Transverse colon (tissue), 4 donors: ENCODE measurements at regions not wholly inside any gene's neighbourhood (a gene's known extent, or its start where the extent isn't known, plus 50 kb on each side); places are given as distances from the start of the nearest gene placed in this dataset.

Experiments
- DNase-seq: peaks from one replicate; pipeline ENCODE4 v3.0.0-alpha.2; 2019
- H3K27ac ChIP-seq, 4 donors: fragments of 200-600 bp; sonication (generic); 2 replicates each; pipeline ENCODE4 v1.5.1; 2016 to 2018; ENCODE audit warnings: inconsistent platforms in 4 of 4
- H3K27me3 ChIP-seq: fragments of 200-600 bp; sonication (generic); 2 replicates; pipeline ENCODE4 v1.5.1; 2017; ENCODE audit warnings: inconsistent platforms
- H3K36me3 ChIP-seq, 4 donors: fragments of 200-600 bp; sonication (generic); 2 replicates each; pipeline ENCODE4 v1.5.1; 2017 to 2019; ENCODE audit warnings: inconsistent platforms in 4 of 4
- H3K4me1 ChIP-seq, 4 donors: fragments of 200-600 bp; sonication (generic); 2 replicates each; pipeline ENCODE4 v1.5.1; 2017 to 2020; ENCODE audit warnings: inconsistent platforms in 4 of 4
- H3K4me3 ChIP-seq, 4 donors: fragments of 200-600 bp; sonication (generic); 1 replicate in 1 of 4; 2 replicates in 3 of 4; pipeline versions ENCODE4 v1.5.1 to v1.6.1; 2017 to 2019; ENCODE audit warnings: inconsistent platforms in 4 of 4
- H3K9me3 ChIP-seq, 2 donors: fragments of 200-600 bp; sonication (generic); 2 replicates each; pipeline ENCODE4 v1.5.1; 2017 to 2019; ENCODE audit warnings: inconsistent platforms in 2 of 2
- CTCF ChIP-seq, 5 experiments: fragments of 200-600 bp in 3 of 5; fragments of 450-650 bp in 2 of 5; sonication (generic) in 3 of 5; IDR thresholded peaks; 1 replicate in 2 of 5; 2 replicates in 3 of 5; pipeline ENCODE4 v1.5.1; 2016 to 2017; ENCODE audit warnings: antibody characterized with exemption in 5 of 5, inconsistent platforms in 3 of 5, mild to moderate bottlenecking in 2 of 5, moderate library complexity in 1 of 5
- EP300 ChIP-seq: sonication (generic); formaldehyde crosslinking; IDR thresholded peaks from one replicate; pipeline ENCODE4 v1.6.1; 2017; ENCODE audit warnings: antibody characterized with exemption, low read depth
- POLR2A ChIP-seq: fragments of 450-650 bp; IDR thresholded peaks from one replicate; pipeline ENCODE4 v1.6.1; 2016; ENCODE audit warnings: antibody characterized with exemption, mild to moderate bottlenecking, moderate library complexity
- POLR2AphosphoS5 ChIP-seq, 3 donors: sonication (generic); formaldehyde crosslinking; IDR thresholded peaks; one replicate each; pipeline ENCODE4 v1.6.1; 2016; ENCODE audit warnings: antibody characterized with exemption in 3 of 3
- WGBS, 2 donors: methylation state at CpG; one replicate each; pipeline ENCODE4 v1.1.5; 2018; ENCODE audit warnings: low coverage in 1 of 2; 5-methylcytosine and 5-hydroxymethylcytosine counted together
- in situ Hi-C, 4 donors: fragments of 200-750 bp; cut with MboI; loops; one replicate each; pipeline versions ENCODE4 v1.15.0 to v1.15.1; 2017; ENCODE audit warnings: low sequenced_read_pairs in 3 of 4, low pct_ligation_motif_present in 1 of 4, low pct_unique_long_range_greater_than_20kb in 1 of 4
- intact Hi-C: fragments of 100-400 bp; cut with DNase I; formaldehyde crosslinking; loops from one replicate; pipeline ENCODE4 v1.15.1; 2023; ENCODE audit warnings: low total_unique reads

- no peak overlapping the region for H3K4me3 ChIP-seq
- H3K4me1 ChIP-seq, result no peaks in the 10 kb centered on the region
- no peaks in the 10 kb centered on the region for H3K36me3 ChIP-seq
- DNase-seq, result no peak
- intact Hi-C loops (no loop called here), in situ Hi-C loops (no loop called here)
- no peaks in the 10 kb centered on the region for H3K27me3 ChIP-seq
- no peaks in the 10 kb centered on the region for H3K9me3 ChIP-seq
- WGBS, 2 donors, result 78 to 86% methylated on average over 3 of the region's 3 CpGs
- no peak for TF ChIP-seq POLR2AphosphoS5 (IDR thresholded peaks at IDR 0.05)
- no peak for TF ChIP-seq POLR2A
- no peak for TF ChIP-seq EP300
- TF ChIP-seq CTCF (IDR thresholded peaks at IDR 0.05), result no peak
- H3K27ac ChIP-seq, result no peak overlapping the region
Measured at GRCh38 chr10:90062786-90063185, 361.4 kb downstream of the KIF20B start.

GRCh38 chr10:90064295-90064694 is 362.9 kb downstream of the KIF20B start:
- Histone ChIP-seq H3K9me3 (no peaks in the 10 kb centered on the region), H3K27me3 (no peaks in the 10 kb centered on the region), H3K4me3 (no peak overlapping the region), H3K36me3 (no peaks in the 10 kb centered on the region), H3K4me1 (no peaks in the 10 kb centered on the region), H3K27ac (no peak overlapping the region)
- DNase-seq, result no peak
- 82 to 100% methylated on average over 1 of the region's 1 CpG for WGBS, 2 donors
- in situ Hi-C loops (no loop called here), intact Hi-C loops (no loop called here)
- no peak for TF ChIP-seq CTCF (IDR thresholded peaks at IDR 0.05)
- no peak for TF ChIP-seq POLR2AphosphoS5 (IDR thresholded peaks at IDR 0.05)
- TF ChIP-seq POLR2A, result no peak
- no peak for TF ChIP-seq EP300

DNA sequence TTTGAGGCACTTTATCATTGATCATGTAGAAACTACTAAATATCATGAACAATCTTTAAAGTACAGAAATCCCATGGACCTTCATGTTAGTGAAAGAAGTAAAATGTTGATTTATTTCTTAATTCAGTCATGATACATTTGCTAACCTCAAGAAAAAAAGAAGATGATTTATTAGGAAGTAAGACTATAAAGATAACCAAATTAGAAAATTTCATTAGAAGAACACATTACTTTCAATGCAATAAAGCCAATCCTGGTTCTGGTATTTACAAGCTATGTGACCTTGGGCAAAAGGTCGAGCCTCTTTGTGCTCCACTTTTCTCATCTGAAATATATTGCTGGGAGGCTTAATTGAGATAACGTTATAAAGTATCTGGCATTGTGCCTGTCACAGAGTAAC is 365.0 kb downstream of the KIF20B start:
- in situ Hi-C loops, result no loop called here
- WGBS, 2 donors, result 35 to 39% methylated on average over 2 of the region's 2 CpGs
- Histone ChIP-seq H3K4me1 (no peaks in the 10 kb centered on the region), H3K27ac (no peak overlapping the region), H3K9me3 (no peaks in the 10 kb centered on the region), H3K4me3 (no peak overlapping the region), H3K27me3 (no peaks in the 10 kb centered on the region), H3K36me3 (no peaks in the 10 kb centered on the region)
- intact Hi-C loops, result no loop called here
- TF ChIP-seq POLR2AphosphoS5 (IDR thresholded peaks at IDR 0.05), result no peak
- no peak for TF ChIP-seq CTCF (IDR thresholded peaks at IDR 0.05)
- TF ChIP-seq POLR2A, result no peak
- no peak for TF ChIP-seq EP300
- no peak for DNase-seq

GRCh38 chr10:90075995-90076394 is 374.6 kb downstream of the KIF20B start:
- Histone ChIP-seq H3K9me3 (no peaks in the 10 kb centered on the region), H3K27me3 (no peaks in the 10 kb centered on the region), H3K36me3 (no peaks in the 10 kb centered on the region), H3K4me3 (no peak overlapping the region), H3K27ac (no peak overlapping the region), H3K4me1 (no peaks in the 10 kb centered on the region)
- in situ Hi-C loops (no loop called here), intact Hi-C loops (no loop called here)
- TF ChIP-seq POLR2AphosphoS5 (IDR thresholded peaks at IDR 0.05), result no peak
- no peak for TF ChIP-seq POLR2A
- TF ChIP-seq CTCF (IDR thresholded peaks at IDR 0.05), result no peak
- TF ChIP-seq EP300, result no peak
- no peak for DNase-seq
- 60 to 96% methylated on average over 1 to 2 of the region's 2 CpGs for WGBS, 2 donors
